DMS 273 treated with DMSO at 0.1 percent for 48 hours (cell line): ENCODE measurements at regions not wholly inside any gene's neighbourhood (a gene's known extent, or its start where the extent isn't known, plus 50 kb on each side); places are given as distances from the start of the nearest gene placed in this dataset.
"Not testable (repeated sequence)": the region's sequence is repeated elsewhere in the genome, so short reads cannot be mapped to it uniquely, and the experiment has no call there.

Experiments
- DNase-seq: peaks from one replicate; lab custom pipeline; 2025; lab: John Stamatoyannopoulos, UW

DNA sequence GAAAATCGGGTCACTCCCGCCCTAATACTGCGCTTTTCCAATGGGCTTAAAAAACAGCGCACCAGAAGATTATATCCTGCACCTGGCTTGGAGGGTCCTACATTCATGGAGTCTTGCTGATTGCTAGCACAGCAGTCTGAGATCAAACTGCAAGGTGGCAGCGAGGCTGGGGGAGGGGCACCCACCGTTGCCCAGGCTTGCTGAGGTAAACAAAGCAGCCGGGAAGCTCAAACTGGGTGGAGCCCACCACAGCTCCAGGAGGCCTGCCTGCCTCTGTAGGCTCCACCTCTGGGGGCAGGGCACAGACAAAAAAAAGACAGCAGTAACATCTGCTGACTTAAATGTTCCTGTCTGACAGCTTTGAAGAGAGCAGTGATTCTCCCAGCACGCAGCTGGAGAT lies 150.6 kb upstream of the ANKFN1 start:
- not testable (repeated sequence) for DNase-seq

DNA sequence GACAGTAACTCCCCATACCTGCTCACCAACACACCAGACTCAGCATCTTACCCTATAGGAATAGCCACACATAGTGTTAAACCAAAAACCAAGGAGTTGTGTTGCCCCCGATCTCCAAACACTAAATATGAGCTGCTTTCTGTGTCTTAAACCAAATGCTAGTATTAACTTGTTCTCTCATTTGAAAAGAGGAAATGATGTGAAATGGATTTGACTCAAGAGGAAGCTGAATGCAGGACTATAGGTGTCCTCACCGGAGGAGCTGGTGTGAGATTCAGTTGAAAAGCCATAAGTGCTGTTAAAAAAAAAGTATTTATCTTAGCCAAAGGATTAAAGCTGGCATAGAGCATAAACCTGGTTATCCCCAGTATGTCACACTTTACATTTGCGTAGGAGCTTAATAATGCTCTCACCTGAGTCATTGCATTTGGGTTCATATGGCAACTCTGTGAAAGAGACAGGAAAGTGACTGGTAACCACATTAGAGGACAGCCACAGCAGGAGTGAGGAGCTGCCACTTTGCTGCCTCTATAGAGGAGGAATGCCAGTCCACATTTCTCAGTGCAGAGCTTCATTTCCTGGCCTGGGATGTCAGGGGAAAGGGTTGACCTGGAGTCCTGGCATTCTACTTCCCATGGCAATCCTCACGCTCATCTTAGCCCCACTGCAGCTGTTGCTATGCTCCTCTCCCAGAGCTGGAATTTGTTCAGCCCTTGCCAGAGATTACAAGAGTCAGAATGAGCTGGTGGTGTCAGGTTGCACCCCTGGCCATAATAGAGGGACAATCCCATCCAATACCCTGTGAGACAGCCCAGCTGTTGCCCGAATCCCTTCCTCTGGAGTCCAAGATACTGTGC lies 143.3 kb upstream of the ANKFN1 start:
- peak; percentile 31 for DNase-seq

DNA sequence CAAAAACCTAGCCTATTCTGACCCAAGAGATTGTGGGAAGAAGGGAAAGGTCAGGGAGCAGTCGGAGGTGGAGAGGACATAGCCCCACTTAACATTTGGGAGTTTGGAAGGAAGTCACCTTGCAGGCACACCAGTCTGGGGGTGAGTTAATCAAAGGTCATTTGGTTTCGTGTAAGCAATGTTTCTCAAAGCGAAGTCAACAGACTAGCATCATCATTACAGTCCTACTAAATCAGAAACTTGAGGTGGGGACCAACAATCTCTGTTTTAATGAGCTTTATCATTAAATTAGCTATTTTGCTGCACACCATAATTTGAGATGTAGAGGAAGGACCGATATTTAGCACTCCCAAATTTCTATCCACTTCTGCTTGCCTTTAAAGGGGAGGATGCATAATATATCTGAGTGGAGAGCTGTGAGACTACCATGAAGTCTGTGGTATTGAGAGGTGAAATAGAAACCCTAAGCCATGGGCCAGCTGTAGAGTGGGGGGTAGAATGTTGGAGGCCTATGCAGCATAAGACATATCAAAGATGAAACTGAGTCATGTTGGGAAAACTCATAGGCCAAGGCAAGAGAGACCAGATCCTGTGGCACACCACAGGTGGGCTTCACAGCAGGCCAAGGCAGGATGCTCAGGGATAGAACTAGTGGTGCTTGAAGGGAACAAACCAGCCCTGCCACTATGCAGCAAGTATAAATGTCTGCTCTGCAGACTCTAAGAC lies 141.7 kb upstream of the ANKFN1 start:
- no peak for DNase-seq

DNA sequence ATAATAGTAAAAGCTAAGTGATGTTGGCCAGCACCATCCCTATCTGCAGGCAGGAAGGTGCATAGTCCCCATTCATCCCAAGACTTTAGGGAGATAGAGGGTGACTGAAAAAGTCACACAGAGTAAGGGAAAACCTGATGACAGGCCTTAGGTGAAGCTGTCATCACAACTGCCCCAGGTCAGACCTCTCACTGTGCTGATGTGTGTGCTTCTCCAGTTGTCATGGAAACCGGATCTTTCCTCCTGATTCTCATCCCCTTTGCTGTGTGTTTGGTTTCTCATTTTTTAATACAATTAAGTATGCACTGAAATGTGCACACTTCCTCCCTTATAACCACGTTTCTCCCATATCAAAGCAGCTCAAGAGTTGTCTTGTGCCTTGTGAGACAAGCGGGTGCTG lies 135.1 kb upstream of the ANKFN1 start:
- no peak for DNase-seq

DNA sequence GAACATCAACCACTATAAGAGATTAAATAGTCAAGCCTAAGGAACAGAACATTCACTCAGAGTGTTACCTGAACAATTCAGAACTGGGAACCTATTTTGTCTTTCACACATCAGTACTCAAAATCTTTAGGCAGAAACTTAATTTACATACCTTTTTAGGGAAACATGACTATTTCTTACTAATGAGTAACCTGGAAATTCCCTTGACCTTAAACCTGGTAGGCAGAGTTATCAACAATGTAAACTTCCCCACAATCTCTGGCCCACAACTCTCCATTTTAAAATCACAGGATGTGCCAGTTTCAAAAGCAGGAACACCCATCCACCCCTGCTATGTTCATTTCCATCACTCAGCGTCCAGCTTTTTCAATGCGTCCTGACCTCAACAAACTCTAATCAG lies 132.9 kb upstream of the ANKFN1 start:
- no peak for DNase-seq

DNA sequence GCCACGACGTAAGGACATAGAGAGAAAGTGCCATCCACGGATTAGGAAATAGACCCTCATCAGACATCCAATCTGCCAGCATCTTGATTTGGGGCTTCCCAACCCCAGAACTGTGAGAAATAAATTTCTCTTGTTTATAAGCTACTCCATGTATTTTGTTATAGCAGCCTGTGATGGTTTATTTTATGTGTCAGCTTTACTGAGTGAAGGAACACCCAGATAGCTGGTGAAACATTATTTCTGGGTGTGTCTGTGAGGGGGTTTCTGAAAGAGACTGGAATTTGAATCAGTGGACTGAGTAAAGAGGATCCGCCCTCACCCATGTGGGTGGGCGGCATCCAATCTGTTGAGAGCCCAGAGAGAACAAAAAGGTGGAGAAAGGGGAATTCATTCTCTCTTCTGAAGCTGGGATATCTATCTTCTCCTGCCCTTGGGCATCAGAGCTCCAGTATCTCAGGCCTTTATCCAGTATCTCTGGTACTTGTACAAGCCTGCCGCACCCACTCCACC lies 131.5 kb upstream of the ANKFN1 start:
- DNase-seq, result no peak

DNA sequence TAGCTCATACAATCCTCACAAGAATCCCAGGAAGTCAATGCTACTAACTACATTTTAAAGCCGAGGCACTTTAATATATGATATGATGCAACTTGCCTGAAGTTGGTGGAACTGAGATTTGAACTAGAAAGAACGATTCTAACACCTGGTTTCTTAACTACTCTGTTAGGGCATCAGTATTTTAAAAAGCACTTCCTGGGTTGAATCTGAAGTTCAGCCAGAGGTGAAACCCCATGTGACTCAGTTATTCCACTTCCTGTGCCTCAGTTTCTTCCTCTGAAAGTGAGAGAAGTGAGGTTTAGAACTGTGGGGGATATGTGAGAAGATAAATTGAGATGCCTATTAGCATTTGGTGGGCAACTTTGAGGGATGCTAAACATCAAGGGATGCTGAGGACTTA lies 129.4 kb upstream of the ANKFN1 start:
- DNase-seq, result no peak

DNA sequence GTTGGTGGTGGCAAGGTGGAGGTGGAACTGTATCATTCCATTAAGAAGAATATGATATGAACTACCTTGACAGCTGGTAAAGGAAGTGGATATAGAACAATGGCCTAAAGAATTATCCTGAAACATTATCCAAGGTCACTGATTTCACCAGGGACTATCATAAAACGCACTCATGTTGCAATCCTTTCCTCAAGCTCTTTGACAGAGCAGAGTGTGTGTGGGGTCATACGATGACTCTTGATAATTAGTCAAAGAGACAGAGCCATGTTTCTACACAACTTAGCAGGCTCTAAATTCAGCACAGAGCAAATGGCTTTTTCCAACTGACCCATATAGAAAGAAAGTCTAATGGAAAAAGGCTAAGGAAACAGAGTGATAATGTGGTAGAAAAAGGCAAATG lies 126.4 kb upstream of the ANKFN1 start:
- no peak for DNase-seq

DNA sequence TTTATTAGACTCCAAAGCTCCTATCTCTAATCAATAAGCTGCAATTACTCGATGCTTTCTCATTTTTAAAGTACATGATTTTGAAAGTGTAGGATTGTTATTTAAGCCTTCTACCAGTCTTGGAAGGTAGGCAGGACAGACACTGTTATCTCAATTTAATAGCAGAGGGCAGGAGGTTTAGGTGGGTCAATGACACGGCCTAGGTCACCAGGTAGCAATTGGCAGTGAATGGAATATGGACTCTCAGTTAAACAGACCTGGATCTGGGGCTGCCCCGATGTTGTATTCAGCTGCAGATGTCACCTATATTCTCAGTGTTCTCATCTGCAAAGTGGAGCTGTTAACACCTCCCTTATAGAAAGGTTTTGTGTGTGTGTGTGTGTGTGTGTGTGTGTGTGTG lies 124.4 kb upstream of the ANKFN1 start:
- no peak for DNase-seq

DNA sequence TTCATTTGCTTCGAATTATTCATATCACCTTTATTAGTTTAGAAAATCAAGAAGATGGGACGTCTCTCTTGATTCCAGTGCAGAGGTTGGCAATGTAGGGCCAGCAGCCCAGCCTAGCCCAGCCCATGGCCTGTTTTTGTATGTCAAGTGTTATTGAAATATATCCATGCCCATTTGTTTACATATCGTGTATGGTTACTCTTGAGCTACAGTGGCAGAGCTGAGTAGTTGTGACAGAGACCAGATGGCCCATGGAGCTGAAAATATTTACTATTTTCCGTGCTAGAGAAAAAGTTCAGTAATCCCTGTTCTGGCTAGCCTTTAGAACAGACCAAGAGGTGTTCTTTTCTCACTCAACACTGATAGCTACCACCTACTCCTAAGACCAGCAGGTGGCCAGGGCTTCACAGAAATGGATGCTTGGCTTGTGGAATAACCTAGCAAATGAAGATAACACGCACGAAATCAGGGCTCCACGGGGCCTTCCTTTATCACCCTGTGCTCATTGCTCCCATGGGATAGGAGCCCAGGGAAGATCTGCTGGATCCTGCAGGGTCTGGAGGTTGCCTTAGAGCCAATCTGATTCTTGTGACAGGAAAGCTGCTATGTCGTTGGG lies 123.2 kb upstream of the ANKFN1 start:
- DNase-seq, result peak; percentile 3

DNA sequence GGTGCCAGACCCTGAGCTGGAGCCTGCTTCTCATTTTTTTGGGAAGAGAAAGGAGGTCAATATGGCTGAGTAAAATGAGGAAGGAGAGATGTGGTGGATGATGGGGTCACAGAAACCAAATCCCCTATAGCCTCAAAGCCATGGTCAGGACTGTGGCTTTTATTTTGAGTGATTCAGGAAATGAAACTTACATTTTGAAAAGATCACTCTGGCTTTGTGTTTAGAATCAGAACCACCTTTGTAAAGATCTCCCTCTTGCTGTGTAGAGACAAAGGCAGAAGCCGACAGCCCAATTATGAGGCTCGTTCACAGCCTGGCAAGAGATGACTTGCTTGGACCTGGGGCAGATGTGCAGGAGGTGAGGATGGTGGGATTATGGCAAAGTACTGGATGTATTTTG lies 121.6 kb upstream of the ANKFN1 start:
- DNase-seq, result no peak

DNA sequence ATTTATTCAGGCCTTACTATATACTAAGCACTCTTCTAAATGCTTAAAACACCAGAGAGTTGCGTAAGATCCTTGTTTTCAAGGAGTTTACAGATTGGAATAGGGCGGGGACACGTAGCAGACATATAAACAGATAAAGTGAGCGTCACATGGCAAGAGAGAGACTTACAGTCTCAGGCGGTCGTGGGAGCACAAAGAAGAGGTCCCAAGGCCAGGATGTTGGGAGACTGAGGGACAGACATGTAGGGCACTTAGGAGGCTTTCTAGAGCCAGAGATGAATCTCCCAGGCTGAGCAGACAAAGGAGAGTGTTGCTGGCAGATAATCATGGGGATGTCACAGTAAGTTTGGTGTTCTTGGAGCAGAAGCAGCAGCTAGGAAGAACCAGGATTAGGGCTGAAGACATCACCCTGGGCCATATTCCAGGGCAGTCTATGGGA lies 119.1 kb upstream of the ANKFN1 start:
- no peak for DNase-seq

DNA sequence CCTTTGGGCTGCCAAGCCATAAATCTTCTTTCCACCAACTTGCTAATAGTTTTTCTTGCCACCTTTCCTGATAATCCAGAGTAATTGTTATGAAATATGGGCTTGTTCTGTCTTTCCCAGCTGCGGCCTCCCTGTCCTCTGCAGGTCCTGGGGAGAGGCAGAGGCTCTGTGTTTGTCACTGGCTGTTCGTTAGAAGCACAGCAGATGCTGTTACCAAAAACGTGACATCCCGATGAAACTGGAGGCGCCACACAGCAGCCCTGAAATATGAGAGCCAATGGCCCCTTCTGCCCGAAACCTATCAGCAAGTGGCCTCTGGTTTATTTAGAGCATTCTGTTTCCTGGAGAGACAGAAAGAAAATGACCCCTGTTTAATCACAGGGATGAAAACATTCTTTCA lies 115.1 kb upstream of the ANKFN1 start:
- peak; percentile 2 for DNase-seq

DNA sequence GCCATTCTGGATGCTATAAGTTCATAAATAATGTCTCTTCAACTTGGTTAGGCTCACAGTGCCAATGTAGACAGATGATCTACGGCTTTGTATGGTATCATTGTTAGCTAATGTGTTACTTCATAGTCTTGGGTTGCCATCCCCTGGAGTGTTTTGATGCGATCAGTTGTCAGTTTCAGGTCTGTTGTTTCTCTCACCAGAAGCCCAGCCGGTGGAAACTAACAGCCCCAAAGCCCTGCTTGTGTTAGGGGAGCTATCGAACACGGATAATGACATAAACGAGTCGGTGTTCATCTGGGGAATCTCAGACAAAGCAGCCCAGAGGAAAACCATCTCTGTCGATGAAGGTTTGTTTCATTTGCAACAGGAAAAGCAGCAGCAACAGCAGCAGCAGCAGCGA lies 107.4 kb upstream of the ANKFN1 start:
- DNase-seq, result no peak

DNA sequence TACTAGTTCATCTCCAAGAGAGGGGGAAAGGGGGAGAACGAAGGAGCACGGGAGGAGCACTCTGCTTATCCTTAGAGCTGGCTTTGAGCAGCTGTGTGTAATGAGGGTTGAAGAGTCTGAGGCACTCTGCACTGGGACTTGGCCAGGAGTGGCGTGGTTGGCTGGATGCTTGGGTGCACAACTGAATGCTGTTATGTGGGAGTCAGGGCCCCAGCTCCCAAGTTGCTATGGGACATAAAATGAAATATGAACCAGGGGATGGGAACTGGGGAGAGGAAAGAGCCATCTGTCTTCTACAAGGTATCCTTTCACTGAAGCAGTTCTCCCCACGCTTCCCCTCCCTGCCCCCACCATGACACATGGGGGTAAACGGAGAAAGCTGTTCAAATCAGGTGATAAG lies 105.9 kb upstream of the ANKFN1 start:
- DNase-seq, result peak; percentile 86

DNA sequence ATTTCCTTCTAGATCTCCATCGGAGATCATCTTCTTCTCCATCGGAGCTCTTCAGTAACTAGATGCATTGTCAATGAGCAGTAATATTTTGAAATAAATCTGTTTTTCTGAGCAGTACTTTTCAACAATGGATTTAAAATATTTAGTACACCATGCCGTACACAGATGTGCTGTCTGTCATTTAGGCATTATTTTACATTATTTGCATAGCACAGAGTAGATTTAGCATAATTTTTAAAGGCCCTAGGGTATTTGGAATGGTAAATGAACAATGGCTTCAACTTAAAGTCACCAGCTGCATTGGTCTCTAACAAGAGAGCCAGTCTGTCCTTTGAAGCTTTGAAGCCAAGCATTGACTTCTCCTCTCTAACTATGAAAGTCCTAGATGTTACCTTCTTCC lies 95.4 kb upstream of the ANKFN1 start:
- no peak for DNase-seq

DNA sequence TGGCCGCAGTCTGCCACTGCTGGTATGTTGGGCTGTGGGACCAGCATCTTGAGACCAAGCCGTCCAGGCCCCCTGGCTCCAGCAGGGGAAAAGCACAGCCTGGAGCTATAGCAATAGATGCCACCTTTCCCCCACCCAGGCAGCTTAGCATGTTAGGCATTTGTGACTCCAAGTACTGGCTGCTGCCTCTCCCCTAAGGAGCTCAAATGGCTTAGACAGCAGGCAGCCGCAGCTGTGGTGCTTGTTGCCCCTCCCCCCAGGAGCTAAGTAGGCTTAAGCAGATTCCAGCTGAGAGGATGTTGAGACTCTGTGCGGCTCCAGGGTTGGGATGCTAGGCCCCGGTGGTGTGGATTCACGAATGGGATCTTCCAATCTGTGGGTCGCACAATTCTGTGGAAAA lies 88.8 kb upstream of the ANKFN1 start:
- DNase-seq, result no peak

DNA sequence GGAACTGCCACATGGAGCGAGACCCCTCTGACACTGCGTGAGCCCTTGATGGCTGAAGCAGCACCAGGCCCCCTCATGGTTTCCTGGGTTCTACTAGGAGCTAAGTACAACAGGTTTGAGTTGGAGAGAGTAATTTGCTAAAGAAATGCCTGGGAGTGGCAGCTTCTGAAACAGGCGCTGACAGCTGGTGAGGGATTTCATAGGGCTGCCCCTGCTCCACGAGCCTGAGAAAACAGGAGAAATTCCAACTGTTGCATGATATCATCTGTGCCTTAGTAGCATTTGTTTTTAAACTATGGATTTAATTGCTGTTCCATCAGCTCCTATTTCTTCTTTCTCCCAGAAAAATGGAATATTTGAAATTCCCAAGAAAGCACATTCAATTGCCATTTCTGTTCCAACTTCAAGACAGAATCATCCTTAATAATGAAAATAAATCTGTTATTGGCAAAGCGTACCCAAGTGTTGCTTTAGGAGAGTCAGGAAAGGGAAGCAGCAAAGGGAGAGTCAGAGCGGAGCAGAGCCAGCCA lies 78.8 kb upstream of the ANKFN1 start:
- peak; percentile 65 for DNase-seq

DNA sequence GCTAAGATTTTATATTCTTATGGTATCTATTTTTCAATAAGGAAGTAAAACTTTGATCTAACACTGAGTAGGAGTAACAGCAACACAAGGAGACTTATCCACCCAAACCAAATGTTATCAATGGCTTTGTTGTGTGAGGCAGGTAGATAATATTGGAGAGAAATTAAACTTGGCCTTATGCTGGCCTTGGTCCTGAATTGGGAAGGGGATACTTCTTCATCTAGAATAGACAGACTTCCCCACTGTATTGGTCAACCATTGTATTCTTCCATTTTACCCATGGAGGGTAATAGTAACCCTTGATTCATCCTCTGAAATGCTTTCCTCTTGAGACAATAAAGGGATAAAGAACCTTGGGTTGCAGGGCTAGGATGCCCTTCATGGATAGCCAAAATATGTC lies 76.3 kb upstream of the ANKFN1 start:
- DNase-seq, result no peak

DNA sequence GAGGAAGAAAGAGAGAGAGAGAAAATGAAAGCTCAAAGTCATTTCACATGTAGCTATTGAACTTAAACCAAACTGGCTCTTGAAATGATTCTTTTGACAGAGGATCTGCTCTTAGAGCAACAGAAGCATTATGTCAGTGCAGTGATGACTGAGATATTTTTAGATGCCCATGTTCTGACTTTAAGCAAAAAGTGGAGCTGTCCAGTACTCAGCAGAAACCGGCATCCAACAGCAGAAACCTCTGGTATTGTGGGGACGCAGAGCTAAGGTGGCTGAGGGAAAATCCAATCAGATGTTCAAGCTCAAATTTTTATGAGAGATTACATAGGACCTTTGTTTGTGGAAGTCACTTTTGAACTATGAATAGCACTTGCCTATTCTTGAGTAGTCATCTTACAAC lies 69.8 kb upstream of the ANKFN1 start:
- no peak for DNase-seq

DNA sequence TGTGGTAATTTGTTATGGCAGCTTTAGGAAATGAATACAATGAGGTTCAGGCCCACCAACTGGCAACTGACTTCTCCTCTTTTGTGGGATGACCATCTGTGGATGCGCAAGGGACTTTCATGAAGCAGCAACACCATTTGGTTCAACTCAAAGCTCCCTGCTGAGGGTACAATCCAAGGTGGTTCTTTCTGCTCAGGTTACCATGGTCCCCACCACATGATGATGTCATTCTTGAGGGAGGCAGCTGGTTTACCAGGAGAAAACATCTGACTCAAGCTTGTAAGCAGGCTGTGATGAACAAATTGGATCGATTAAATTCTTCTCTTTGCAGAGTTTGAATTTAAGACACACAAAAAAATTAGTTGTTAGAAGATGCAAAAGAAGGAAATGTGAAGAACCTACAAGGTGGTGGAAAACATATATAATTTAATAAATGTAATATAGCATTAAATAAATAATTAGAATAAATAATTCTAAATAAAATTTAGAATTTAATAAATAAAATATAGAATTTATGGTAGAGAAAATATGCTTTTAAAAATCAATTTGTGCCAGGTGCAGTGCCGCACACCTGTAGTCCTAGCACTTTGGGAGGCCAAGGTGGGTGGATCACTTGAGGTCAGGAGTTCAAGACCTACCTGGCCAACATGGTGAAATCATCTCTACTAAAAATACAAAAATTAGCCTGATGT lies 67.6 kb upstream of the ANKFN1 start:
- no peak for DNase-seq

DNA sequence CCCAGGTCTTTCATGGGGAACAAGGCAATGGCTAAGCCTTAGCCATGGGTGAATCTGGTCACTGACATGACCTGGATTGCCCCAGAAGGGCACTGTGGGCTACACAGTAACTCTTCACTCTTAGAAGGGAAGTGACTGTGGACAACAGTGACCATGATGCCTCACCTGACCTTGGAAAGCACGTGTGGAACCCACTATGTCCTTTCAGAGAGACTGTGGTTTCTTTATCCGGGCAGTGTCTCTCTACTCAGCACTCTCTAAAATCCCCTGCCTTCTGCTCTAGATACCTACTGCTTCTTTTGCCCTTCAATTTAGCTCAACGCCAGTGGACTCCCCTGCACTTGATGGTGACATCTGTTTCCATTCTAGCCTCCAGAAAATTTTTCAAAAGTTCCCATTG lies 66.1 kb upstream of the ANKFN1 start:
- DNase-seq, result no peak
